Embryonic facial prominence (tissue), 1 donor: ENCODE measurements at regions not wholly inside any gene's neighbourhood (a gene's known extent, or its start where the extent isn't known, plus 50 kb on each side); places are given as distances from the start of the nearest gene placed in this dataset.
"Not testable (repeated sequence)": the region's sequence is repeated elsewhere in the genome, so short reads cannot be mapped to it uniquely, and the experiment has no call there.

Experiments
- DNase-seq: peaks from one replicate; pipeline ENCODE4 v3.0.0-alpha.2; 2016; ENCODE audit errors: extremely low spot score

DNA sequence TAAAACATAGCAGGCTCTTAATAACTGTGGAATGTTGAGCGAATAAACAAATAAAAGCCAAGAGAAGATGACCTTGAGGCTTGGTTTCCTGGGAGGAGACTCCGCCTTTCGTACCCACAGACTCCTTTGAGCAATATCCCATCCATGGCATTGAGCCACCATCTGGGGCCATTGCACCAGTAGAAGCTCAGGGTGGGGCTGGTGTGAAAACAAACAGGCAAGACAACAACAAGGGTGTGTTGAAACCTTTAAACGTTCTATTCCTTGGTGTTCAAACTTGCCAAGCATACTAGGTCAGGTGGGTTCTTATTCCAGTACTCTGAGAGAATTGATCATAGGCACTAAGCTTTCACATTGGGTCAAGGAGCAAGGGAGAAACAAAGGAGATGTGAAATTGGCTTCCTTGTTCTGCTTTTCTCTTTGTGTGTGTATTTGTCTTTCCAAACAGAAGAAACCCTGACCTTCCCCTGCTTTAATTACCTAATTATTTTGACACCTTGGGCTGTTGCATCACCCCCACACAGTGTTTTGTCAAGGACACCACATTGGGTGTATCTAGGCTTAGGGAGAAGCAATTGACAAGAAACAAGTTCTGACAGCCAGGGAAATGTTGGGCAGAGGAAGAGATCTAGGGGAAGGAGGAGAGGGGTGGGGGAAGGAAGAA lies 105.1 kb upstream of the BCL6 start:
- DNase-seq: no peak

DNA sequence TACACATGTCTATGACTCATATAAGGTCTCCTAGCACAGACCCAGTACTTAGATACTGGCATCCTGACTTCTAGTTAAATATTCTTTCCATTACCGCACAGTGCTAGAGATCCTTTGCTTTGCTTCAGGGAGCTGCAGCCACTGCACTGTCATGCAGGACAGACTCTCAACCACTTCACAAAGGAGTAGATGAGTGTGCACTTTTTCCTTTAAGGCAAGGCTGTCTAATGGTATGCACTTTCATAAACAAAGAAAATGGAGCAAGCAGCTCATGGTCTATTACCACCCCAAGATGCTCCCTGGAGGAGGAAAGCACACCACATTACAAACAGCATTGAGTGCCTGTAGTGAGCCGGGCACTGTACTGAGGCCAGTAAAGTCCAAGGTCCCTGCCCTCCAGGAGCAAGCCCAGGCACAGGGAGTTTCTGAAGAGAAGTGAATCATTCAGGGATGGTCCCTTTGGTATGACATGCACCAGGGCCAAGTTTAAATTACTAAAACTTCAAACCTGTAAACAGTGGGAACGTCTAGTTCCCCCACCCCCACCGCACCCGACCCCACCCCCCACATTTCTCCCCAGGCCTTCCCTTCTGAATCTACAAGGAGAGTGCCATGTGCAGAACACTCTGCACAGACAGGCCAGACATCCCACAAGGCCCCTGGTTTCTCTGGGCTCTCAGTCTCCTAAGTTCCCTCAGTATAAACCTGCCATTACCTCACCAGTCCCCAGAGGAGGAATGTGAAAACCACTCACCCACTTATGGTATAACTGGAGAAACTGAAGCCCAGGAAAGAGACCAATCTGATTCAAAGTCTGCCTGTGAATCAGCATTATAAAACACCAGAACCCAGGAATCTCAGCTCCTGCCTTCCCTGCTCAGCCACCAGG lies 107.8 kb upstream of the BCL6 start:
- no peak for DNase-seq

- no peak for DNase-seq
Observed at GRCh38 chr3:187855131-187855530, 109.9 kb upstream of the BCL6 start.

DNA sequence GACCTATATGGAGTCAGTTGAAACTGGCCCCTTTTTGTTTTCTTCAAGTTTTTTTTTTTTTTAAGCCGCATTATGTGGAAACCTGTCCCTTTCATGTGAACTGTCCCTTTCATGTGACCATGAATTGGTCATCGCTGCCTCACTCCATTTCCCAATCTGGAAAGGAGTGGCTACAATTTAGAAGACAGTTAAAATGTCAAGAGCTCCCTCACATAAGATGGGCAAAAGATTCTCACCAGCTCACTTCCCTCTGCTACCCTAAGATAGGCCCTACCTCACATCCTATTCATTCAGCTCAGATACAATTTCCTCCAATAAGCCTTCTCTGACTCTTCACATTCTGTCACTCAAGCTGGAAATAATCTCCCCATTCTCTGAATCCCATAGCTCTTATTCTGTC lies 111.3 kb upstream of the BCL6 start:
- DNase-seq: no peak

DNA sequence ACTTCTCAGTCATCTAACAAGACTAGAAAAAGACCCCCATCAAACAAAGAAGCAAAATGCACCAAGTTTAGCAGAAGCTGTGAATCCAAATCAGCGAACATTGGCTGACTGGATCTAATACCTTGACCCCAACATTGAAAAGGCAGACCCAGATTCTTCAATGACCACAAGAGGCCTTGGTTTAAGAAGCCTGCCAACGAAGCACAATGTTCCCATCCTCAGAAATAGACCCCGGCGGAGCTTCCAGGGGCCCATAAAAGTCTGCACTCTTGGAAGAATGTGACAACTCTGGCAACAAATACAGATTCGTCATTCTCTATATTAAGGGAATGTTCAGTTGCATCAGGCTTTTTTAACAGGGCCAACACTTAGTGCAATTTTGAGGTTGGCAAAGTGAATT lies 112.8 kb upstream of the BCL6 start:
- DNase-seq: no peak

- no peak for DNase-seq
Observed at GRCh38 chr3:187858711-187859110, 113.4 kb upstream of the BCL6 start.

GRCh38 chr3:187862701-187863277 lies 117.5 kb upstream of the BCL6 start:
- not testable (repeated sequence) for DNase-seq

- DNase-seq: no peak
Observed at GRCh38 chr3:187870360-187871203, 125.3 kb upstream of the BCL6 start.

- no peak for DNase-seq
Observed at GRCh38 chr3:187871204-187871591, 125.9 kb upstream of the BCL6 start.

DNA sequence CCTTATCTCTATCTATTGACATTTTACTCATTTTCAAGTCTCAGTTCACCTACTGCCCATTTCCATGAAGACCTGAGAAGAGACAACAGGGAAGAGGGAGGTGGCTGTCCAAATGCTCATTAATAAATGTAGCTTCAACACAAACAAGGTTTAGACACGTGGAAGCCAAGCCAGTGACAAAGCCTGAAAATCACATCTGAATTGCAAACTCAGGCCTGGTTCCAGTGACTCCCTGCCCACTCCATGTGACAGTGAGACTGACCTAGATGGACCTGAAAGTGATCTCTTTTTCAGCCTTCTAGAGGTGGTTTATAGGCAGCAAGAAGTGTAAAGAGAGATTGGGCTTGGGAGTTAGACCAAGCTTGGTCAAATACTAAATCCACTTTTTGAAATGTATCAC lies 126.6 kb upstream of the BCL6 start:
- no peak for DNase-seq

DNA sequence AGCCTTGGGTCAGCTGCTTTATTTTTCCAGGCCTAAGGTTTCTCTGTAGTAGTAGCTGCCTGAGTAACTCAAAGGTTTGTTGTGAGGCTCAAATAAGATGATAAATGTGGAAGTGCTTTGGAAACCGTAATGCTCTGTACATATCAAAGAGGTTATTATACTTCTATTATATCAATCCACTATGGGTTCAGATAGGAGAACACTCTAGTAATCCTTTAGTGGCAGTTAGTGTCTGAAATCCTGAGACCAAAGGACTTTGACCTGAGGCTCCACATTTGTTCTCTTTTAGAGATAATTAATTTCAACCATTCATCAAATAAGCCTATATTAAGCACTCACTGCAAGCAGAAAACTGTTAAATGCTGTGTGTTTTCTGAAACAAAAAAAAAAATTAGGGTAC lies 128.6 kb upstream of the BCL6 start:
- DNase-seq: no peak

DNA sequence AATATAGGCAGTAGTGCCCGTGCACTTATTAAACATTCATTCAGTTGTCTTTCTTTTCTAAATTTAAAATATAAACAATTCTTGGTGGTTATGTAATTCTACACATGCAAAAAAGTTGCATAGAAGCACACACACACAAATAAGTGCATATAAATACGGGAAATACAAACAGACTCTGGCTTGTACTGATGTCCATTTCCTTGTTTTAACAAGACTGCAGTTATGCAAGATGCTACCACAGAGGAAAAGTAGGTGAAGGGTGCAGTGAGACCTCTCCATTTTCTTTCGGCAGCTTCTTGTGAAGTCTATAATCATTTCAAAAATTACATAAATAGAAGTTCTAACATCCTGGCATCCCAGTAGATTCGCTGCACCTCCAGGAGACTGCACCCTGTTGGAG lies 130.6 kb upstream of the BCL6 start:
- no peak for DNase-seq

- no peak for DNase-seq
Observed at GRCh38 chr3:187878772-187879518, 133.7 kb upstream of the BCL6 start.

DNA sequence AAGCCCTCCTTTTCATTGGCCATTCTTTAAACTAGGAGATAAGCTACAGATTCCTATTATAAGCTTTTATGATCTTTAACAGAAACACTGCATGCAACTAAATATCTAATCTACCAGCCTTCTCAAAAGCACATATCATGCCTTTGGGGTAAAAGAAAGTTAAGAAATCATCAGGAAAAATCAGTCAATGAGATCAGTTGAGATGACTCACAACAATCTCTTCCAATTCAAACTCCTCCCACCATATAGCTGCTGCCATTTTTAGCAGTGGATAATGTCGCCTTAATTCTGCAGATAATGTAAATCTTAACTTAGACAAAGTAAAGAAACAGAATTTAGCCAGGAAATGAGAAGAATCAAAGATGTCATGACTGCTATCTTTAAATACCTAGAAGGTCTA lies 135.2 kb upstream of the BCL6 start:
- DNase-seq: no peak

- DNase-seq: no peak
Observed at GRCh38 chr3:187880851-187881250, 135.6 kb upstream of the BCL6 start.

DNA sequence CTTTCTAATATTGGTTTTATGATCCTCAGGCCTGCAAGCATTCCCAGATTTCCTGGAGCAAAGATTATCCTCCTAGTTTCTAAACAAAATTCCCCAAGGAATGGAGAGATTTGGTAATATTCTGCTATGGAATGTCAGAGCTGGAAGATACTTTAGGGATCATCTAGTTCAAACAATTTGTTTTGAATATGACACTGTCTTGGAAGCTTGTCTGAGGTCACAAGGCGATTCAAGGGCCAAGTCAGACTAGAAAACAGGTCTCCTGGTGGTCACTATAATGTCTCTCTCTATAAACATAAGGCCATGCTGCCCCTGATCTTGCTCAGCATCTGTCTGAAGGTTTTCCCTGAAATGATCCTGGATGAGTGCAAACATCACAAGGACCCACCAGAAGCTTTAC lies 143.4 kb upstream of the BCL6 start:
- no peak for DNase-seq

DNA sequence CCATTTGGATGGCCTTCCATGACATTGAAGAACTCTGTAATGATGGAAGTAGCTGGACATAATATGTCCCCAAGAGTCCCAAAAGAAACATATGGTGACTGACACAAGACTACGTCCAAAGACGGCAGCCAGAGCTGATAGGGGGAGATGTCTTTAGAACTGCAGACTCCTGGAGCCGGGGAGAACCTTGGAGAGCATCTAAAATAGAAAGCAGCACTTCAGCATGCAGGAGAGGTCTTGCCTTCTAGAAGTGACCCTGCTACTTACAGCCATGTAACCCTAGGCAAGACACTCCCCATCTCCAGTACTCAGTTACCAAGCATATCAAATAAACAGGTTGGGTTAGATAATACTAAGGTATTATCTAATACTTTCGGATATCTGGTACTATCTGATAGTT lies 143.8 kb upstream of the BCL6 start:
- DNase-seq: no peak

- DNase-seq: no peak
Observed at GRCh38 chr3:187889601-187890404, 144.5 kb upstream of the BCL6 start.

DNA sequence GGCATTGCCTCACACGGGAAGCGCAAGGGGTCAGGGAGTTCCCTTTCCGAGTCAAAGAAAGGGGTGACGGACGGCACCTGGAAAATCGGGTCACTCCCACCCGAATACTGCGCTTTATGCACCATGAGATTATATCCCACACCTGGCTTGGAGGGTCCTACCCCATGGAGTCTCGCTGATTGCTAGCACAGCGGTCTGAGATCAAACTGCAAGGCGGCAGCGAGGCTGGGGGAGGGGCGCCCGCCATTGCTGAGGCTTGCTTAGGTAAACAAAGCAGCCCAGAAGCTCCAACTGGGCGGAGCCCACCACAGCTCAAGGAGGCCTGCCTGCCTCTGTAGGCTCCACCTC lies 145.1 kb upstream of the BCL6 start:
- DNase-seq: not testable (repeated sequence)

GRCh38 chr3:187896646-187897045 lies 151.4 kb upstream of the BCL6 start:
- DNase-seq: no peak

- DNase-seq: no peak
Observed at GRCh38 chr3:187899246-187899645, 154.0 kb upstream of the BCL6 start.
